ENCODE measurements at regions not wholly inside any gene's neighbourhood (a gene's known extent, or its start where the extent isn't known, plus 50 kb on each side); places are given as distances from the start of the nearest gene placed in this dataset.
"Not testable (repeated sequence)": the region's sequence is repeated elsewhere in the genome, so short reads cannot be mapped to it uniquely, and the experiment has no call there.

DNA sequence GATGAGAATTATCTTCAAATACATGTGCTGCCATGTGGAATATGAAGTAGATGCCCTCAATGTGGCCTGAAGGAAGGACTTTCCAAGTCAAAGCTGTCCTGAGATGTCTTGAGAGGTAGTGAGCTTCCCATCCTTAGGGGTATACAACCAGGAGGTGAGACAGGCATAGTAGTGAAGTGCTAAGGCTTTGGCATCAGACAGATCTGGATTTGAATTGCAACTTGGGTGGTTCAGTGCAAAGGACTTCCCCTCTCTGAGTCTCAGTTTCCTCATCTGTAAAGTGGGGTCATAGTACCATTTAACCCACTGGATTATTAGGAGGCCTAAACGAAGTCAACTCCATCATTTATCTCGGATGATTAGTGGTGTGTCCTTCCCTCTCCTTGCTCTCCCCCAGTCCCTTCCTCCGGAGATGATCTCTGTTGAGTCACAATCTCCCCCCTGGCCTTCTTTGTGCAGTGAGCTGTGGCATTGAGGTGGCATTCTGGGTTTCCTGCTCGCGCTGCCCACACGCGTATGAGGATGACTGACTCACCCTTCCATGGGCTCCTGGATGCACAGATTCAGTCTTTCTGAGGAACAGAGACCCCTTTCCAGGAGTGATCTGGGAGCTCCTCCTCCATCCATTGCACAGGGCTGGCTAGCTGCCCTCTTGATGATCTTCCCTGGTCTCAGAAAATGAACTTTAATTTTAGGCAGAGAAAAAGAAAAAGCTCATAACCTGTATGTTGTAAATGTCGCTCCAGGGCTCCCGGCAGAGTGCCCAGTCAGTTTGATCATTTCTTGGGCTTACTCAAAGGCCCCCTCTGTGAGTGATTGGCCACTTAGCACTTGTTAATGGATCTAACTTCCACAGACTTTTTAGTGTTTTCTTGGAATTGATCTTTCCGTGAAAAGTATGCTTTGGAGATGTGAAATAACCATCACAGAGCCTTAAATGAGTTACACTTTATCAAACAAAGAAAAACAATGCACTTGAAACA is 354.6 kb downstream of the PTPRU start:
- no peak overlapping the region for H3K4me3 ChIP-seq (ENCODE audit: low read depth, low read length)
- TF ChIP-seq, protein P1, sequence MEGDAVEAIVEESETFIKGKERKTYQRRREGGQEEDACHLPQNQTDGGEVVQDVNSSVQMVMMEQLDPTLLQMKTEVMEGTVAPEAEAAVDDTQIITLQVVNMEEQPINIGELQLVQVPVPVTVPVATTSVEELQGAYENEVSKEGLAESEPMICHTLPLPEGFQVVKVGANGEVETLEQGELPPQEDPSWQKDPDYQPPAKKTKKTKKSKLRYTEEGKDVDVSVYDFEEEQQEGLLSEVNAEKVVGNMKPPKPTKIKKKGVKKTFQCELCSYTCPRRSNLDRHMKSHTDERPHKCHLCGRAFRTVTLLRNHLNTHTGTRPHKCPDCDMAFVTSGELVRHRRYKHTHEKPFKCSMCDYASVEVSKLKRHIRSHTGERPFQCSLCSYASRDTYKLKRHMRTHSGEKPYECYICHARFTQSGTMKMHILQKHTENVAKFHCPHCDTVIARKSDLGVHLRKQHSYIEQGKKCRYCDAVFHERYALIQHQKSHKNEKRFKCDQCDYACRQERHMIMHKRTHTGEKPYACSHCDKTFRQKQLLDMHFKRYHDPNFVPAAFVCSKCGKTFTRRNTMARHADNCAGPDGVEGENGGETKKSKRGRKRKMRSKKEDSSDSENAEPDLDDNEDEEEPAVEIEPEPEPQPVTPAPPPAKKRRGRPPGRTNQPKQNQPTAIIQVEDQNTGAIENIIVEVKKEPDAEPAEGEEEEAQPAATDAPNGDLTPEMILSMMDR (IDR thresholded peaks at IDR 0.05; ENCODE audit: low read depth, low read length): no peak

DNA sequence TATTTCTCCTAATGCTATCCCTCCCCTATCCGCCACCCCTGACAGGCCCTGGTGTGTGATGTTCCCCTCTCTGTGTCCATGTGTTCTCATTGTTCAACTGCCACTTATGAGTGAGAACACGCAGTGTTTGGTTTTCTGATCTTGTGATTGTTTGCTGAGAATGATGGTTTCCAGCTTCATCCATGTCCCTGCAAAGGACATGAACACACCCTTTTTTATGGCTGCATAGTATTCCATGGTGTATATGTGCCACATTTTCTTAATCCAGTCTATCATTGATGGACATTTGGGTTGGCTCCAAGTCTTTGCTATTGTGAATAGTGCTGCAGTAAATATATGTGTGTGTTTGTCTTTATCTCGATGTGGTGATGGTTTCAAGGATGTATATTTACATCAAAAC is 353.4 kb downstream of the PTPRU start:
- not testable (repeated sequence) for H3K4me3 ChIP-seq (ENCODE audit: low read depth, low read length)

DNA sequence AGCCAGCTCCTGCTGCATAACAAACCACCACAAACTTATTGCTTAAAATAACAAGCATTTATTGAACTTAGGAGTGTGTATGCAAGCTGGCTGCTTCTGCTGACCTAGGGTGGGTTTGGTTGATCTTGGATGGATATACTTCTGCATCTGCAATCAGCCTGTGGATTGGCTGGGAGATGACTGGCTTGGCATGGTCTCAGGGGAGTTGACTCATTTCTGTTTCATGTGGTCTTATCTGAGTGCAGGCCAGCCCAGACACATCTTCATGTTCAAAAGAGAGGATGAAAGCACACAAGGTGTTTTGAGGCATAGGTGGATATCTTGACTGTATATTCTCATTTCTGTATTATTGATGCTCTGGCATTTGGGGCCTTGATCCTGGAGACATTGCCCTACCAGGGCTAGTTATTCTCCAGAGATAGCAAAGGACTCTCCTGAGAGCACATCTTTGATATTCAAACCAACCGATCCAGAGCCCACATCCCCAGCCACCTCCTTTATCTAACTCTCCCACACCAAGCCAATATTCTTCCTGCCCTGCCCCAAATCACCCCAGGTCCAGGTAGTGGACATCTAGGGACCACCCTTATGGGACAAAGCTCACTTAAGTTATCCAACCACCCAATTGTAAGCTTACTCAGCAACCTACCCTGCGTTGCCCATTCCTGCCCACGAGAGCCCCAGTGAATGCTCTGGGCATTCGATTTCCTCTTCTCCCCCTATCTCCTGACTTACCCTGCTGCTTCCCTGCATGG is 350.8 kb downstream of the PTPRU start:
- H3K4me3 ChIP-seq (ENCODE audit: low read depth, low read length): no peak overlapping the region
- TF ChIP-seq, protein P1 (IDR thresholded peaks at IDR 0.05; ENCODE audit: low read depth, low read length): no peak

DNA sequence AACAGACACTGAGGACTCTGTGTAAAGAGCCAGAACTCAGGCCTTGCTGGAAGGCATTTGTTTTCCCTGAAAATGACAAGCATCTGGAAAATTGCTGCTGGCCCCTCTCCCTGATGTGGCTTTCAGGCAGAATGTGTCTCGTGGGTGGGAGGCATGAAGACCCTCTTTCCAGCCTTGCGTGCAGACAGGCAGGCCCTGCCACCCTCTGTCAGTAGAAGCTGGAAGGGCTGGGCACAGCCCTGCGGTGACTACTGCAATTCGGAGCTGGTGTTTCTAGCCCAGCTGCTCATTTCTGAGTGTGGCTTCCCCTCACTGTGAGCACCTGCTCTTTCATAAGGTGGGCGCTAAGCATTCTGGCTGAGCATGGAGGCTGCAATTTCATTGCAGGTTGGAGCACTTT is 349.9 kb downstream of the PTPRU start:
- H3K4me3 ChIP-seq (ENCODE audit: low read depth, low read length): no peak overlapping the region
- TF ChIP-seq, protein P1 (IDR thresholded peaks at IDR 0.05; ENCODE audit: low read depth, low read length): no peak

DNA sequence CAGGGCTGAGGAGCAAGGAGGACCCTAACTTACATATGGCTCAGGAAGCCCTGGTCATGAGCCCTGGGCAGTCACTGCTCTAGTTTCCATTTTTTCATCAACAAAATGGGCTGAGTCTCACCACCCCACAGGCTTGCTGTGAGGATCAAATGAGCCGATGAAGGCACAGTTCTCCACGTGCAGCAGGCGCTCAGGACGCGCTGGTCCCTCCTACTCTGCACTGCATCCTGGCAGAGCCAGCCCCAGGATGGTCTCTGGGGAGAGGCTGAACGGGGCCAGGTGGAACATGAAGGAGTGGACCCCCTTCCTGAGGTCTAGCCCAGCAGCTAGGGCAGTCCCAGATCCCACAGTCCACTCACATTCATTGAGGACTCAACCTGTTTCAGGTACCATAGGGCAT is 349.3 kb downstream of the PTPRU start:
- no peak overlapping the region for H3K4me3 ChIP-seq (ENCODE audit: low read depth, low read length)
- TF ChIP-seq, protein P1 (IDR thresholded peaks at IDR 0.05; ENCODE audit: low read depth, low read length): no peak

DNA sequence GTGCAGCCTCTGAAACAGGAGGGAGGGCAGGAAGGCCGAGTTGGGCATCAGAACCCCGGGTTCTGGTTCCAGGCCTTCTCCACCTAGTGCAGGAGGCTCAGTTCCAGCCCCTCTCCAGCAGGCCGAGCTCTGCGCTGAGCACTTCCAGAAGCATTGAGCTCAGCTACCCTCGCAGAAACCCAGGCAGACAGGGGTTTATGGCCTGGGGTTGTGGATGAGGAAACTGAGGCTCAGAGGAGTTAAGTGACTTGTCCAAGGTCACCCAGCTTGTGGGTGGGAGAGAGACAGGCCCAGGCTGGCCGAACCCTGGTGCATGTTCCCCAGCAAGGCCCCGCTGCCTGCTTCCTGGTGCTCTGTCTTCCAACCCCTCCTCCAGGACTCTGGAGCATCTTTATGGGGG is 348.9 kb downstream of the PTPRU start:
- TF ChIP-seq, protein P1 (IDR thresholded peaks at IDR 0.05; ENCODE audit: low read depth, low read length): no peak
- H3K4me3 ChIP-seq (ENCODE audit: low read depth, low read length): no peak overlapping the region

DNA sequence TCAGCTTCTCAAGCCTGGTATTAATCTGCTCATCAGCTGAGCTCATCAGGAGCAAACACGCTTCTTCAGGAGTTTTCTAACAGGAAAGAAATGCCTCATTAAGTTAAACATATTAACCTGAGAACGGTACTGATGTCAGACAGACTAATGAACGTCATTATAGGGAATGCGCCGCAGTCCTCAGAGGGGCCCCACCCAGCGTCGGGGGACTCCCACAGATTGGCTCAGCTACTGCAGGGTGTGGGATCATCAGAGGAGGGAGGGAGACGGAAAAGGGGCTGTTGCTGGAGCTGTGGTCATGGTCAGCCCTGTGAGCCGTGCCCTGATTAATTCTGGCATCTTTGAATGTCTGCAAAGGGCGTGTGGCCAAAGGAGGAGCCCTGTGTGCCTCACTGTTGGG is 348.5 kb downstream of the PTPRU start:
- TF ChIP-seq, protein P1 (IDR thresholded peaks at IDR 0.05; ENCODE audit: low read depth, low read length): no peak
- H3K4me3 ChIP-seq (ENCODE audit: low read depth, low read length): no peak overlapping the region

Measured in WI38 (cell line).